ENCODE measurements at regions not wholly inside any gene's neighbourhood (a gene's known extent, or its start where the extent isn't known, plus 50 kb on each side); places are given as distances from the start of the nearest gene placed in this dataset.

DNA sequence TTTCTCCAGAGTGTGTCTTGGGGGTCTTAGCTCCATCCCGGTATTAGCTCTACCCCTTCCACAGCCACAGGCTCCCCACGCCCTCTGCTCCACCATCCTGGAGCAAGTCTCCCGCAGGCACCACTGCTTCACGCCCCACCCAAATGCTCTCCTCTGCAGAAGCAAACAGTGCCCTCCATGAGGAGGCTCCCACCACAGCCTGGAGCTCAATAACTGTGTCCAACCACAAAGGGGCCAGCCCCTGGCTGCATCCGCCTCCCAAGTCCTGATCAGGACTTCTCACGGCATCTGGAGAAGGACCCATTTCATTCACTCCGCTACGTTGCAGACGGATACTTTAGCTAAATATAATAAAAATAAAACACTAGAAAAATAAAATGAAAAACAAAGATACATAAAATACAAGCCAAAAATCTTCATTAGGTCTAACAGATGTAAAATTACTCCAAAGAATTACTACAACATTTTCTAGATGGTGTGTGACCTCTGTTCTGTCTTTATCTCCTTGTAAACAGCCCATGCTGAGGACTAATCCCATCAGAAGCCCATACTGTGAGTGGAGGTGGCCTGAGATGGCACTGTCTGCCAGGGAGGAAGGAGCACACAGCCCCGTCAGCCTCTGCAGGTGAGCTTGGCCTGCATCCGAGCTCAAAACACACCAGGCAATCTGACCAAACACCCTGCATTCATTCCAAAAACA, 210.8 kb upstream of the RAB6C start:
- no peaks in the 10 kb centered on the region for H3K79me2 ChIP-seq (ENCODE audit: low read depth)
- H2AFZ ChIP-seq, result no peak overlapping the region
- no peaks in the 10 kb centered on the region for H3F3A ChIP-seq (ENCODE audit: insufficient read depth, low read depth)
- peaks cover 81% of the 10 kb centered on the region for H3K27me3 ChIP-seq (ENCODE audit: insufficient read depth, low read depth)
- ChIA-PET POLR2A (ENCODE audit: unreplicated experiment) (no interaction called here), CTCF (no interaction called here)
- no TSS peak for BruUV-seq (replicated peaks)
- intact Hi-C loops (cut with micrococcal nuclease; ENCODE audit: unreplicated experiment), result no loop called here
- TF ChIP-seq, protein P1, sequence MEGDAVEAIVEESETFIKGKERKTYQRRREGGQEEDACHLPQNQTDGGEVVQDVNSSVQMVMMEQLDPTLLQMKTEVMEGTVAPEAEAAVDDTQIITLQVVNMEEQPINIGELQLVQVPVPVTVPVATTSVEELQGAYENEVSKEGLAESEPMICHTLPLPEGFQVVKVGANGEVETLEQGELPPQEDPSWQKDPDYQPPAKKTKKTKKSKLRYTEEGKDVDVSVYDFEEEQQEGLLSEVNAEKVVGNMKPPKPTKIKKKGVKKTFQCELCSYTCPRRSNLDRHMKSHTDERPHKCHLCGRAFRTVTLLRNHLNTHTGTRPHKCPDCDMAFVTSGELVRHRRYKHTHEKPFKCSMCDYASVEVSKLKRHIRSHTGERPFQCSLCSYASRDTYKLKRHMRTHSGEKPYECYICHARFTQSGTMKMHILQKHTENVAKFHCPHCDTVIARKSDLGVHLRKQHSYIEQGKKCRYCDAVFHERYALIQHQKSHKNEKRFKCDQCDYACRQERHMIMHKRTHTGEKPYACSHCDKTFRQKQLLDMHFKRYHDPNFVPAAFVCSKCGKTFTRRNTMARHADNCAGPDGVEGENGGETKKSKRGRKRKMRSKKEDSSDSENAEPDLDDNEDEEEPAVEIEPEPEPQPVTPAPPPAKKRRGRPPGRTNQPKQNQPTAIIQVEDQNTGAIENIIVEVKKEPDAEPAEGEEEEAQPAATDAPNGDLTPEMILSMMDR (conservative IDR thresholded peaks at IDR 0.05), result no peak
- TF ChIP-seq EZH2 (IDR thresholded peaks at IDR 0.05; ENCODE audit: low read depth), result no peak
- no peak overlapping the region for H3K4me2 ChIP-seq
- no peak for DNase-seq
- H3K36me3 ChIP-seq (ENCODE audit: low read depth), result no peaks in the 10 kb centered on the region
- no peaks in the 10 kb centered on the region for H3K9me2 ChIP-seq (ENCODE audit: insufficient read depth)
- H3K4me1 ChIP-seq (replicated peaks; ENCODE audit: insufficient read depth), result no peaks in the 10 kb centered on the region
- H4K20me1 ChIP-seq (ENCODE audit: insufficient read depth), result no peaks in the 10 kb centered on the region
- no peak overlapping the region for H3K27ac ChIP-seq
- H3K9me3 ChIP-seq (ENCODE audit: insufficient read depth, low read depth), result no peaks in the 10 kb centered on the region
- H3K4me3 ChIP-seq, result no peak overlapping the region

- Histone ChIP-seq H3K36me3 (ENCODE audit: low read depth) (no peaks in the 10 kb centered on the region), H4K20me1 (ENCODE audit: insufficient read depth) (no peaks in the 10 kb centered on the region), H3F3A (ENCODE audit: insufficient read depth, low read depth) (no peaks in the 10 kb centered on the region), H3K4me2 (no peak overlapping the region), H3K79me2 (ENCODE audit: low read depth) (no peaks in the 10 kb centered on the region), H3K27me3 (ENCODE audit: insufficient read depth, low read depth) (peaks cover 74% of the 10 kb centered on the region), H3K4me1 (replicated peaks; ENCODE audit: insufficient read depth) (no peaks in the 10 kb centered on the region), H2AFZ (no peak overlapping the region), H3K9me2 (ENCODE audit: insufficient read depth) (no peaks in the 10 kb centered on the region), H3K4me3 (no peak overlapping the region), H3K27ac (no peak overlapping the region), H3K9me3 (ENCODE audit: insufficient read depth, low read depth) (no peaks in the 10 kb centered on the region)
- intact Hi-C loops (cut with micrococcal nuclease; ENCODE audit: unreplicated experiment), result no loop called here
- POLR2A ChIA-PET (ENCODE audit: unreplicated experiment), result no interaction called here
- TF ChIP-seq EZH2 (IDR thresholded peaks at IDR 0.05; ENCODE audit: low read depth), result no peak
- TF ChIP-seq, protein P1 (conservative IDR thresholded peaks at IDR 0.05), result no peak
- BruUV-seq (replicated peaks), result no TSS peak
- DNase-seq, result no peak
- CTCF ChIA-PET, result no interaction called here
Observed at GRCh38 chr2:129769185-129769991, 210.1 kb upstream of the RAB6C start.

DNA sequence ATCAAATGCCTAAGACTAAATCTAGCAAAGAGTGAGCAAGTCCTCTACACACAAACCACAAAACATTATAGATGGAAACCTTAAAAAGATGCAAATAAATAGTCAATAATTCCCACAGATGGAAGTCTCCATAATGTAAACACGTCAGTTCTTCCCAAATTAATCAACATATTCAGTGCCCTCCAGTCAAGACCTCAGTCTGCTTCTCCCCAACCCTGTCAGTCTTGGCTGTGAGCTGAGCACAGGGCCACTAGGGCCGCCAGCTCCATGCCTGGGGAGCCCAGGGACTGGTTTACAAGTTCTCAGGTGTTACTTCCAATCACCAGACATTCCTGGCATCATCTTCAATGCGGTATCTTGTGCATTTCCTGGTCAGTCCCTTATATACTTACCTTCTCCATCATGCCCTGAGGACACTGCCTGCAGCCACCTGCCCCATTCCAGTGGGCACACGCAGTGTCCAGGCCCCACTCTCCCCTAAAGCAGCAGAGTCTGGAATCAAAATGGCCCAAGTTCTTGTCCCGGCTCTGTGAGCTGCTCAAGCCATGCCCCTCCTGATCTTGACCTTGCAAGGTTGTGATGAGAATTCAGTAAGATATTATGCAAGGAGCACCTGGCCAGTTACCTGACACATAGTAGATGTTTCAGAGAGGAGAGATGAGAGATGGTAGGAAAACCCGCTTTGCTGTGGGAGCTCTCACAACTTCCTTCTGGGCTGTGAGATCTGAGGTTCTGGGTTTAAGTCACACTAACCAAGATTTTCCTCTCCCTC, 207.9 kb upstream of the RAB6C start:
- H3F3A ChIP-seq (ENCODE audit: insufficient read depth, low read depth), result no peaks in the 10 kb centered on the region
- H3K9me3 ChIP-seq (ENCODE audit: insufficient read depth, low read depth), result no peaks in the 10 kb centered on the region
- no peaks in the 10 kb centered on the region for H3K36me3 ChIP-seq (ENCODE audit: low read depth)
- POLR2A ChIA-PET (ENCODE audit: unreplicated experiment), result no interaction called here
- H3K4me1 ChIP-seq (replicated peaks; ENCODE audit: insufficient read depth), result no peaks in the 10 kb centered on the region
- peaks cover 53% of the 10 kb centered on the region for H3K27me3 ChIP-seq (ENCODE audit: insufficient read depth, low read depth)
- no peaks in the 10 kb centered on the region for H3K9me2 ChIP-seq (ENCODE audit: insufficient read depth)
- H4K20me1 ChIP-seq (ENCODE audit: insufficient read depth), result no peaks in the 10 kb centered on the region
- H3K4me2 ChIP-seq, result no peak overlapping the region
- CTCF ChIA-PET, result no interaction called here
- H3K27ac ChIP-seq, result no peak overlapping the region
- no peak overlapping the region for H2AFZ ChIP-seq
- H3K79me2 ChIP-seq (ENCODE audit: low read depth), result no peaks in the 10 kb centered on the region
- BruUV-seq (replicated peaks), result no TSS peak
- intact Hi-C loops (cut with micrococcal nuclease; ENCODE audit: unreplicated experiment), result no loop called here
- DNase-seq, result no peak
- no peak overlapping the region for H3K4me3 ChIP-seq
- TF ChIP-seq, protein P1 (conservative IDR thresholded peaks at IDR 0.05), result no peak
- TF ChIP-seq EZH2 (IDR thresholded peaks at IDR 0.05; ENCODE audit: low read depth), result no peak
